ENCODE measurements at regions not wholly inside any gene's neighbourhood (a gene's known extent, or its start where the extent isn't known, plus 50 kb on each side); places are given as distances from the start of the nearest gene placed in this dataset.

- DNase-seq (ENCODE audit: low spot score): no peak
Observed at GRCh38 chr2:16294791-16295190, 354.4 kb downstream of the MYCN start.

GRCh38 chr2:16293871-16294270 lies 353.5 kb downstream of the MYCN start:
- DNase-seq (ENCODE audit: low spot score): no peak

- no peak for DNase-seq (ENCODE audit: low spot score)
Observed at GRCh38 chr2:16293398-16293797, 353.0 kb downstream of the MYCN start.

GRCh38 chr2:16291731-16292550 lies 351.6 kb downstream of the MYCN start:
- DNase-seq (ENCODE audit: low spot score): no peak

- no peak for DNase-seq (ENCODE audit: low spot score)
Observed at GRCh38 chr2:16291226-16291625, 350.9 kb downstream of the MYCN start.

- no peak for DNase-seq (ENCODE audit: low spot score)
Observed at GRCh38 chr2:16290311-16291020, 350.1 kb downstream of the MYCN start.

GRCh38 chr2:16288371-16289112 lies 348.2 kb downstream of the MYCN start:
- no peak for DNase-seq (ENCODE audit: low spot score)

- DNase-seq (ENCODE audit: low spot score): no peak
Observed at GRCh38 chr2:16287831-16288230, 347.5 kb downstream of the MYCN start.

GRCh38 chr2:16287281-16287680 lies 346.9 kb downstream of the MYCN start:
- DNase-seq (ENCODE audit: low spot score): no peak

GRCh38 chr2:16285813-16286510 lies 345.6 kb downstream of the MYCN start:
- no peak for DNase-seq (ENCODE audit: low spot score)

- DNase-seq (ENCODE audit: low spot score): no peak
Observed at GRCh38 chr2:16284941-16285625, 344.7 kb downstream of the MYCN start.

GRCh38 chr2:16283071-16283850 lies 342.9 kb downstream of the MYCN start:
- no peak for DNase-seq (ENCODE audit: low spot score)

- DNase-seq (ENCODE audit: low spot score): no peak
Observed at GRCh38 chr2:16282511-16282910, 342.2 kb downstream of the MYCN start.

GRCh38 chr2:16281451-16282335 lies 341.3 kb downstream of the MYCN start:
- DNase-seq (ENCODE audit: low spot score): peak; percentile 43

GRCh38 chr2:16280081-16280480 lies 339.7 kb downstream of the MYCN start:
- no peak for DNase-seq (ENCODE audit: low spot score)

GRCh38 chr2:16279641-16280040 lies 339.3 kb downstream of the MYCN start:
- no peak for DNase-seq (ENCODE audit: low spot score)

- no peak for DNase-seq (ENCODE audit: low spot score)
Observed at GRCh38 chr2:16279201-16279570, 338.8 kb downstream of the MYCN start.

GRCh38 chr2:16278421-16279200 lies 338.3 kb downstream of the MYCN start:
- no peak for DNase-seq (ENCODE audit: low spot score)

- no peak for DNase-seq (ENCODE audit: low spot score)
Observed at GRCh38 chr2:16277117-16277516, 336.8 kb downstream of the MYCN start.

Data from NAMALWA (cell line).